Central memory CD8-positive, alpha-beta T cell (primary cell): ENCODE measurements at regions not wholly inside any gene's neighbourhood (a gene's known extent, or its start where the extent isn't known, plus 50 kb on each side); places are given as distances from the start of the nearest gene placed in this dataset.
"Not testable (repeated sequence)": the region's sequence is repeated elsewhere in the genome, so short reads cannot be mapped to it uniquely, and the experiment has no call there.

Experiments
- ATAC-seq: fragments of 150-1000 bp; cut with Tn5 transposase; replicated peaks from 2 replicates; pipeline ENCODE4 v1.10.0; 2022; ENCODE audit warnings: mild to moderate bottlenecking, moderate FRiP score, moderate number of reproducible peaks; ENCODE audit not compliant: poor library complexity, severe bottlenecking; ENCODE audit errors: extremely low read depth
- DNase-seq, 2 donors: peaks; one replicate each; pipeline ENCODE4 v3.0.0; 2021; ENCODE audit warnings: low spot score in 2 of 2
- H3K27ac Mint-ChIP-seq: one replicate; pipeline ENCODE4 v1.8.0; 2022; ENCODE audit warnings: low read depth, mild to moderate bottlenecking, moderate library complexity, mixed read lengths
- H3K27me3 Mint-ChIP-seq: one replicate; pipeline ENCODE4 v1.8.0; 2022; ENCODE audit warnings: mixed read lengths
- H3K36me3 Mint-ChIP-seq: one replicate; pipeline ENCODE4 v1.8.0; 2022; ENCODE audit warnings: mild to moderate bottlenecking, moderate library complexity, mixed read lengths; ENCODE audit not compliant: insufficient read depth
- H3K4me1 Mint-ChIP-seq: one replicate; pipeline ENCODE4 v1.8.0; 2022; ENCODE audit warnings: mixed read lengths
- H3K4me3 Mint-ChIP-seq: one replicate; pipeline ENCODE4 v1.8.0; 2022; ENCODE audit warnings: mild to moderate bottlenecking, moderate library complexity, mixed read lengths
- H3K9me3 Mint-ChIP-seq: one replicate; pipeline ENCODE4 v1.8.0; 2022; ENCODE audit warnings: mixed read lengths

GRCh38 chr10:46768515-46769291, 142.5 kb upstream of the PTPN20 start:
- not testable (repeated sequence) for H3K4me3 Mint-ChIP-seq, H3K36me3 Mint-ChIP-seq, H3K4me1 Mint-ChIP-seq, H3K9me3 Mint-ChIP-seq, H3K27me3 Mint-ChIP-seq, H3K27ac Mint-ChIP-seq, ATAC-seq, DNase-seq

DNA sequence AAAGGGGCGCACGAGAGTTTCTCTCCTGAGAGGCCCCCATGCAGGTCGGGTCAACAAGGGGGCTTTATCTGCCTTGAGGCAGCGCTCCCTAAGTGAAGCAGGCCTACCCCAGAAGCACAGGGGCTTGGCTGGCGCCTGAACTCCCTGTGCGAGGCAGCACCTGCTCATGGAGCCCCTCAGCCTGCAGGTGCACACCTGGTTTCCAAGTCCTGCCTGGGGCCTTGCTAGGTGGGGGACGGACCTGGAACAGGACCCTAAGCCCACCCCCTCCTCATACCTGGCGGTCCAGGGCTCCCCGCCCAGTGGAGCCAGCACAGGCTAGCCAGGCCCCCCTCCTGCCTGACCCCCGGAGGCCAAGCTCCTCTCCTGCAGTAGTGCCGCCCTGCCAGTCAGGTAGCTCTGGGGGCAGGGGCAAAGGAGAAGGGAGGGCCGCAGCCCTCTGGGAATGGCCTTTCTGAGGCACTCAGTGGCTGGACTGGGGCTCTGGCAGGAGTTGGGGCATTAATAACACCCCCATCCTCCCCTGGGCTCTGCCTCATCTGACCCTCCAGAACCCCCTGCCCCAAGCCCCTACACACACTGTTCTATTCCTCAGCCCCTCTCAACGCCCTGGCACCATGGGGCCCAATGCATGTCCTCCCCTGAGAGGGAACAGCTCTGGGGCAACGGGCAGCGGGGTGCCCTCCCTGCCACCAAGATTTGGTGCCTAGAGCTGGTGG, 137.9 kb upstream of the PTPN20 start:
- H3K4me3 Mint-ChIP-seq, ATAC-seq, H3K9me3 Mint-ChIP-seq, DNase-seq, H3K27ac Mint-ChIP-seq, H3K36me3 Mint-ChIP-seq, H3K27me3 Mint-ChIP-seq, H3K4me1 Mint-ChIP-seq: not testable (repeated sequence)

- not testable (repeated sequence) for DNase-seq, H3K36me3 Mint-ChIP-seq, H3K4me3 Mint-ChIP-seq, H3K9me3 Mint-ChIP-seq, H3K4me1 Mint-ChIP-seq, H3K27me3 Mint-ChIP-seq, H3K27ac Mint-ChIP-seq
- peak; percentile 29 for ATAC-seq
Observed at GRCh38 chr10:46773897-46774236, 137.4 kb upstream of the PTPN20 start.

GRCh38 chr10:46774366-46774765, 136.9 kb upstream of the PTPN20 start:
- not testable (repeated sequence) for ATAC-seq, H3K27me3 Mint-ChIP-seq, DNase-seq, H3K9me3 Mint-ChIP-seq, H3K27ac Mint-ChIP-seq, H3K4me1 Mint-ChIP-seq, H3K36me3 Mint-ChIP-seq, H3K4me3 Mint-ChIP-seq

DNA sequence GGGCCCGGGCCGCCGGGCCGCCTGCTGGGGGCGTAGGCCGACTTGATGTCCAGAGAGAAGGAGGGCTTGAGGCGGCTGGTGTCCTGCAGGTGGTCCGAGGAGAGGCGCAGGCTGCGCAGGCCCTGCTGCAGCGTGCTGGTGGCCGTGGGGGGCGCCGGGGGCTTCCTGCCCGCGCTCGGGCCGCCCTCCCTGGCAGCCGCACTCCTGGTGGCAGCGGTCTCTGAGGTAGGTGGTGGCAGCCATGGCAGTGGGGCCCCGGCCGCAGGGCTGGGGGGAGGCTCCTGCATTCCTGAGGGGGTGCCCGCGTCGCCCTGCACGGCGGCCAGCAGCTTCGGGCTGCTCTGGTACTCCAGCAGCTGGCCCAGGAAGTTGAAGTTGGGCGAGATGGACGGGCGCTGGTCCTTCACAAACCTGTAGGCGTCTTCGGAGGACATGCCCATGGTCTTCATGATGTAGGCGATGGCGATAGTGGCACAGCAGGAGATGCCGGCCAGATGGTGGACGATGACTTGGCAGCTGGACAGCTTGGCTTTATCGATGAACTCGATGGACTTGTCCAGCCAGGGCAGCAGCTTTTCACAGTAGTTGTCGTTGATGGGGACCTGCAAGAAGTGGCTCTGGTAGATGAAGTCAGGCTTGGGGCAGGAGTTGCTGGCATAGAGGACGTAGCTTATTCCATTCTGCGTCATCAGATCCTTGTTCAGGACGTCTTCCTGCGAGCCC, 136.1 kb upstream of the PTPN20 start:
- not testable (repeated sequence) for H3K27me3 Mint-ChIP-seq, H3K4me3 Mint-ChIP-seq, ATAC-seq, H3K9me3 Mint-ChIP-seq, H3K36me3 Mint-ChIP-seq, H3K4me1 Mint-ChIP-seq, DNase-seq, H3K27ac Mint-ChIP-seq

- not testable (repeated sequence) for H3K4me3 Mint-ChIP-seq, H3K9me3 Mint-ChIP-seq, H3K27me3 Mint-ChIP-seq, ATAC-seq, H3K27ac Mint-ChIP-seq, H3K36me3 Mint-ChIP-seq, H3K4me1 Mint-ChIP-seq, DNase-seq
Observed at GRCh38 chr10:46775668-46776059, 135.6 kb upstream of the PTPN20 start.

- H3K27ac Mint-ChIP-seq, H3K4me3 Mint-ChIP-seq, H3K36me3 Mint-ChIP-seq, H3K4me1 Mint-ChIP-seq, ATAC-seq, H3K9me3 Mint-ChIP-seq, DNase-seq, H3K27me3 Mint-ChIP-seq: not testable (repeated sequence)
Observed at GRCh38 chr10:46779571-46779970, 131.7 kb upstream of the PTPN20 start.

- H3K4me3 Mint-ChIP-seq, H3K4me1 Mint-ChIP-seq, H3K27ac Mint-ChIP-seq, ATAC-seq, H3K27me3 Mint-ChIP-seq, DNase-seq, H3K36me3 Mint-ChIP-seq, H3K9me3 Mint-ChIP-seq: not testable (repeated sequence)
Observed at GRCh38 chr10:46780164-46780563, 131.1 kb upstream of the PTPN20 start.

- not testable (repeated sequence) for H3K4me1 Mint-ChIP-seq, DNase-seq, H3K27ac Mint-ChIP-seq, H3K27me3 Mint-ChIP-seq, H3K36me3 Mint-ChIP-seq, H3K4me3 Mint-ChIP-seq, H3K9me3 Mint-ChIP-seq, ATAC-seq
Observed at GRCh38 chr10:46781001-46781400, 130.2 kb upstream of the PTPN20 start.

DNA sequence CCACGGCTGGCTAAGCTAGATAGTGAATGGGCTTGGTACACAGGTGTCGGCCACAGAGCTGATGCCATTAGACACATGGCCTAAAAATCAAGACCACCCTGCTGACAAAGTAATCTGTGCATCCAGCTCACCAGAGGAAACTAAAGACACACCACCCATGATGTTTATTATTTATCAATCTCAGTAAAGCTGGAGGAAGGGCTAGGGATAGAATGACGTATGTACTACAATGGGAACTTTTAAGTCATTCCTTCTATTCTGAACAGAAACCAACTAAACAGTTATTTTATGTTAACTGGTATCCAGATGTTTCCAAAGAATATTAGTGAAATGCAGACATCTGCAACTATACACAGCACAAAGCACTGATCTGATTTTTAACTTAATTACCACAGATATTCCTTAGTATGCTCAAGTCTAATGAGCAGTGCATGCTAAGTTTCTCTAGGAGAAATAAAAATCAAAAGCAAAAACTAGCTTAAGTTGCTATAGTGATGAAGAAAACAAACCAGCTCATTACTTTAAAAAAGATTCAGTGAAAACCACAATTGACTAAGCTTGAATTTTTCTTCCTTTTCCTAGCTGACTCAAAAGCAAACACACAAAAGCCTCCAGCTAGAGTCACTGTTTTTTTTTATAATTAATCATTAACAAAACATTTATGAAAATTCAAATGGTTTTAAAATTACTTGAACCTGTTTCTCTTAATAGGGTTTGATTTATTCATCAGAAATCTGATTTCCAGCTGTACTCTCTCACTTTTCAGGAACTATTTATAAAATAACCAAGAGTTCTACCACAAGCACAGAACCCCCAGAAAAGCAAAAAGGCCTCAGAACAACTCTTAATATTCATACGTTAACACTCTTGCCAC, 129.0 kb upstream of the PTPN20 start:
- H3K36me3 Mint-ChIP-seq, H3K27me3 Mint-ChIP-seq, H3K9me3 Mint-ChIP-seq, H3K4me3 Mint-ChIP-seq, H3K27ac Mint-ChIP-seq, H3K4me1 Mint-ChIP-seq, DNase-seq, ATAC-seq: not testable (repeated sequence)

GRCh38 chr10:46784665-46785064, 126.6 kb upstream of the PTPN20 start:
- H3K9me3 Mint-ChIP-seq, H3K36me3 Mint-ChIP-seq, H3K4me3 Mint-ChIP-seq, H3K27ac Mint-ChIP-seq, H3K27me3 Mint-ChIP-seq, ATAC-seq, DNase-seq, H3K4me1 Mint-ChIP-seq: not testable (repeated sequence)

GRCh38 chr10:46786125-46786517, 125.1 kb upstream of the PTPN20 start:
- not testable (repeated sequence) for H3K27ac Mint-ChIP-seq, H3K36me3 Mint-ChIP-seq

More at GRCh38 chr10:46786125-46786517, 125.1 kb upstream of the PTPN20 start:
- DNase-seq, H3K4me1 Mint-ChIP-seq, ATAC-seq, H3K27me3 Mint-ChIP-seq, H3K9me3 Mint-ChIP-seq: not testable (repeated sequence)
- H3K4me3 Mint-ChIP-seq, result peak overlapping the region; percentile 90
